HG02678 (cell line): ENCODE measurements at regions not wholly inside any gene's neighbourhood (a gene's known extent, or its start where the extent isn't known, plus 50 kb on each side); places are given as distances from the start of the nearest gene placed in this dataset.

Experiments used
- ATAC-seq: cut with Tn5 transposase; IDR thresholded peaks from one replicate; pipeline ENCODE4 v1.9.1; 2021; ENCODE audit warnings: mild to moderate bottlenecking, moderate library complexity; ENCODE audit not compliant: unreplicated experiment

DNA sequence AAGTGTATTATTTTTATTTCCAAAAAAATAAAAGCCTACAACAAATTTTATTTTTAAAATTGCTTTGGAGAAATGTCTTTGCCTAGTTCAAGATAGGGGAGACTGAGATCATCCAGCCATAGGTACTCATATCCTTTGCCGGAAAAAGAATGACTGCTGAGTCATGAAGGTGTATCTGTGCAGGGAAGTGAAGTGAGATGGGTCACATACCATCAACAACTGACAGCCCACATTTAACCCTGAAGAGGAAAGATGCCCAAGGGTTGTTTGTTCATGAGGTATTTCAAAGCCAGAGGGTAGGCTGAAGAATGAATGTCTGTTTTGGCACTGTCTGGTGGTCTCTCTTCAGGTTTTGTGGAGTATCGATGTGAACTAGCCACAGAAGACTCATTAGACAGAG, 106.7 kb upstream of the TTC29 start:
- ATAC-seq = no peak

- no peak for ATAC-seq
Observed at GRCh38 chr4:147054228-147054872, 108.7 kb upstream of the TTC29 start.

- ATAC-seq = peak; percentile 46
Observed at GRCh38 chr4:147056940-147057610, 111.4 kb upstream of the TTC29 start.

DNA sequence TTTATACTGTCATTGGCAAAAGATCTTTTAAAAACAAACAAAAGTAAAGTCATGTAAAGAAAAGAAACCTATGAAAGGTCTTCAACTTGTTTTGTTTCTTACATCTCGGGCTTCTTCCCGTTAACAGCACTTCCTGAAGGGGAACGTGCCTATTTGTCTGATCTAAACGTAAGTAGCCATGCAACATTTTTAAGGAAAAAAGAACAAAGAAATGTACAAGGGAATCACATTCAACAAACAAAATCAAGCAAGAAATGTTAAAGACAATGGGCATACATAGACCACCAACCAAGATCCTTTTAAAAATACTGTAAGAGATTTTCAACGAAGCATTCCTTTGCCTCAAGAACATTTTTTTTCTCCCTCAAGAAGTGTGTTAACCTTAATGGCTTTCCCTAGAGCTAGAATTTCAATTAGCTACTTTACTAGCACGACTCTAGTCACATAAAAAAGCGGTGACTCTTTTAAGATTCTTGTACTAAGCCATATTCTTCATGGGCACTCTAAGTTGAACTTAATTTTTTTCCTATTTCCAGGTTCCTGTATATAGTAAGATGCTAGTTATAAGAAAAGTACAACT, 112.0 kb upstream of the TTC29 start:
- peak; percentile 44 for ATAC-seq

GRCh38 chr4:147059064-147059731, 113.5 kb upstream of the TTC29 start:
- no peak for ATAC-seq

DNA sequence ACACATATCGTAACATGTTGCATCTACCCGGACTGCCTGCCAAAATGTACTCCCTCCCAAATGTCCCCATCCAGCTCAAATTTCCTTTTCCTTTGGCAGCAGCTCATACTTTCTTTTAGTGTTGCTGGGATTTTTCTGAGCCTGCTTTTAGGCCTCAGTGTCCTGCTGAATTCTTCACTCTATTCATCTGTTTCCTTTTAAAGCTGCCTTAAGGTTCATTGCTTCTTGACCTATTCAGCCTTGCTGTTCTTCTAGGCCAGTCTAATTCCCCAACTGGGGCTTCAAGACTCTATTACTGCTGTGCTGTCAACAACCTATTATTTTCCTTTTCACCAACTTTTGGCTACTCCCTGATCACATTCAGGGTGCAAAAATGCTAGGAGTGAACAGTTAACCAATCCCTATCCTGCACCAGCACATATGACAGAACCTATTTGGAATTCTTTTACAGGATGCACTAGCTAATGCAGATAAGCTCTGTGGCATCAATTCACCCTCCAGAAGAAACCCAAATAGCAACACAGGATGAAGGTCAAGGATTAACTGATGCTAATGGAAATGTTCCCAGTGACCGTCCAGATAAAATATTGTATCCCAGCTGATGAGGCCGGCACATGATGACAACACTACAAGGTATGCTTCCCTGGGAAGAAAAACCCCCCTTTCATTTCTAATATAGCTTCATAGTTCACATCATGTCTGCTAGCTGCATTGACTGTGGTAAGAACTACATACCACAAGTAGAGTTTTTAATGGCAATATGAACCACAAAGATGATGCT, 114.7 kb upstream of the TTC29 start:
- ATAC-seq = no peak

DNA sequence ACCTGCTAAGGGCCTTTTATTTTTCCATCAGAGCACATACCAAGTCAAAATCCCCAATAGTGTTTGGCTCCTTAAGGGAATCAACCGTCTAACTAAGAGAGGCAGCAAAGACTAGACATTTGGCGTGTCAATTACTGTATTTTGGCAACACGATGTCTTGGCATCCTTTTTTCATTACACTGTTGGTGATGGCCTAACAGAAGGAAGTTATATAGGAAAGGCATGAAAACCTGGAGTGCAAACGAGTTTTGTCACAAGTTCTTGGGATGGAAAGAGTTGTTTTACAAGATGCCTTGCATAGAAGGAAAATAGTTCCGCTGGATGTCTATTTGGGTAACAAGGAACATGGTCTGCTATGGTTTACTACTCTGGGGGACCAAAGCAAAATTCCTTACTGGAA, 119.2 kb upstream of the TTC29 start:
- ATAC-seq = no peak

GRCh38 chr4:147068564-147068963, 122.9 kb upstream of the TTC29 start:
- ATAC-seq = no peak

DNA sequence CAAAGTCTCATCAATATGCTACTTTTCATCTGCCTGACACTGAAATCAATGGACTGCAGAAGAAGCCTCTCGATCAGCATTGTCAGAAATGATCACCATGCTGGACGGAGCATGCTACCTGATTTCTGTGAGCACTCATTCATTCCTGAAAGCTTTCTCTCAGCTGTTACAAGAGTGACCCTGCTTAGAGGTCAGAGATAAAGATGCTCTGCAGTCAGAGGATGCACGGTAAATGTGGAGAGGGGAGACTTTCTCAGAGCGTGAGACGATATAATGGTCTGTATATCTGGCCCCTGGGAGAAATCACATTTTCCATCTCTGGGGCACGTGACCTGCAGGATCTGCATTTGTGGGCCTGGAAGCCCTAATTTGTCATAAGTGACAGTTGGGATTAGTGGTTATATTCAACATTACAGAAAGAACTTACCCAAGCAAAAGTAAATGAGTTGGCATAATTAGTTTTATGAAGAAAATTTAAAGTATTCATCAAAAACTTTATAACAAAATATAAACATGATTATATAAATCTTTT, 125.6 kb upstream of the TTC29 start:
- no peak for ATAC-seq

GRCh38 chr4:147076179-147076578, 130.5 kb upstream of the TTC29 start:
- ATAC-seq = no peak

- no peak for ATAC-seq
Observed at GRCh38 chr4:147076728-147077127, 131.1 kb upstream of the TTC29 start.

- no peak for ATAC-seq
Observed at GRCh38 chr4:147078362-147078761, 132.7 kb upstream of the TTC29 start.

DNA sequence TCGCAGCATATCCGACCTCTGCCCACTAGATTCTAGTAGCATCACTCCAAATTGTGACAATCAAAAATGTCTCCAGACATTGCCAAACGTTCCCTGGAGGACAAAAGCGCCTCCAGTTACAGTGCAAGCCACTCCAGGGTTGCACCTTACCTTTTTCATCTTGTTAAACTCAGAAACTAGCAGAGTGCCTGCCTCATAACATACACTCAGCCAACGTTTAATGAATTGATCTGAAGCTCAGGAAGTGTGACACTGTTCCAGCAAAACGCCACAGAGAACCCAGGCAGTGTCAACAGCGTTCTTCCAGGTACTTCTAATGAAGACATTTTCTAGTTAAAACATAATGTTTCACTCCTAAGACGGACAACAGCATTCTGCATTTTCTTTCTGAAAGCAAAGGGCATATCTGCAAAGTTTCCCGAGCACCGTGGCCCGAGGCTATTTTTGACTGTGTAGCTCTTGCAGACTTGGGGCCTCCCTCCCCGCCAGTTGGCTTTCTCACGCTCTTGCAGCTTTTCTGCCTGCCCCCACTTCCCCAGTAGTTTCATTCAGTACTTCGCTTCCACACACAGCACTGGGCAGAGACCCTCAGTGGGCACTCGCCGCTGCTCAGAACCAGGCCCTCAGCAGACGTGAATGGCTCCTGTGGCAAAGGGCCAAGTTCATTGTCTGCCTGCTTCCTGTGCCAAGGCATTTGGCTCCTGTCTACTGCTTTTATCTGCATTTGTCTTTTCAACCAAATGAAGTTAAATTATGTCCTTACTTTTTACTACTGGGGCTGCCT, 133.4 kb upstream of the TTC29 start:
- ATAC-seq = no peak

- ATAC-seq = no peak
Observed at GRCh38 chr4:147084861-147085260, 139.2 kb upstream of the TTC29 start.

- no peak for ATAC-seq
Observed at GRCh38 chr4:147085781-147086180, 140.1 kb upstream of the TTC29 start.

DNA sequence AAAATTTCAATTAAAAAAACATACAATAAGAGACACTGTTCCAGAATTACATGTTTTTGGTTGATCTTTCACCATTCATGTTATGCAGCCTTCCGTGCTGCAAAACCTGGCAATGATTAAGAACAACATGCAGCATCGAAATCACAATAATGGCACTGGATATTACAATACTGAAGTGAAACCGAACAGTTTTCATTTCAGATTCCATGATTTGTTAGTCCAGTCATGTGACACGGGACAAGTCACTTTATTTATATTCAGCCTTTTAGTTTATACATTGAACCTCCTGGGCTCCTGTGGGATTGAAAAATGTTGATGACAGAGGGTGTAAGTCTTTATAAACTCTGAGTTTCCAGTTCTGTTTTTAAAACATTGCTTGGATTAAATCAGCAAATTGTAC, 142.5 kb upstream of the TTC29 start:
- no peak for ATAC-seq

- ATAC-seq = no peak
Observed at GRCh38 chr4:147090486-147090885, 144.8 kb upstream of the TTC29 start.

GRCh38 chr4:147093206-147093605, 147.5 kb upstream of the TTC29 start:
- no peak for ATAC-seq

- ATAC-seq = no peak
Observed at GRCh38 chr4:147094238-147094637, 148.6 kb upstream of the TTC29 start.
